Left hindlimb (tissue), 1 donor: ENCODE measurements at regions not wholly inside any gene's neighbourhood (a gene's known extent, or its start where the extent isn't known, plus 50 kb on each side); places are given as distances from the start of the nearest gene placed in this dataset.

Experiments
- DNase-seq: peaks from one replicate; pipeline ENCODE4 v3.0.0-alpha.2; 2018

- no peak for DNase-seq
Observed at GRCh38 chr2:53445383-53446070, 322.1 kb upstream of the CHAC2 start.

DNA sequence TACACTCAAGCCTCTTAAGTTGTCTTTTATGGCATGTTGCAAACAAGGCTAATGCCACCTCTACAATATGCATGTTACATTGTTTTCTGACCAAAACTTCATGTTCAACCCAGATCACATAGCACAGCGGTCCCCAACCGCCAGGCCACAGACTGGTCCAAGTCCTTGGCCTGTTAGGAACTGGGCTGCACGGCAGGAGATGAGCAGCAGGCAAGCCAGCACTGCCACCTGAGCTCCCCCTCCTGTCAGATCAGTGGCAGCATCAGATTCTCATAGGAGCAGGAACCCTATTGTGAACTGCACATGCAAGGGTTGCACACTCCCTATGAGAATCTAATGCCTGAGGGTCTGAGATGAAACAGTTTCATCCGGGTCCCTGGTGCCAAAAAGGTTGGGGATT, 324.8 kb upstream of the CHAC2 start:
- DNase-seq = no peak

DNA sequence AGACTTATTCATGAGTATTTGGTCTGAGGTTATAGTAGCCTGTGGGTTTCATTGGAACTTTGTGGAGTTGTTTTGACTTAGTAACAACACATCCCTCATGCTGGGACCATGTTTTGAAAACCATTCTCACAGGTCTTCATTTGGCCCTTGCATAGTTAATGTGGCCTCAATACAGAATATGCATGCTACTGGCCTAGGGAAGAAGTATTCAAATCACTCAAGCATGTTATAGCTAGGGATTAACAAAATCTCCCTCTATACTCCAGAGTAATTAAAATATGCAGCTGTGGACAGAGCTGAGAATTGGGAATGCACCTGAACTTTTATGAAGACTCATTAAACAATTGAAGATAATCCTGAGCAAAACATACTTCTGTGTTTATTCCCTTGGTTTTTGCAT, 325.5 kb upstream of the CHAC2 start:
- DNase-seq = no peak

DNA sequence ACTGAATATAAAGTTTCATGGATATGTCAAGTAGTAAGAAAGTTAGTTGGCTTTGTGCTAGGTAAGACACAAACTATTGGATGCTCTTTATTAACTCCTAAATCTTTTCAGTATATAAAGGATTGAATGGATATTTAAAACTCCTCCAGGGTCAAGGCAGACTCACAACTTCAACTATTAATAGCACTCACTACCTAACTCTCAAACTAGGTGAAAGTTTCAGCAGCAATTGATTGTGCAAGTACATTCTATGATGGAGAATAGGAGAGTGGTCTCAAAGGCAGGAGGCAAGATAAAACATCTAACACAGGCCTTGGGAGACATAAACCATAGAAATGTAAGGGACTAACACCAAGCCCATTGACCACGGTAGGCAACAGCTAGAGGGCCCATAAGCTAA, 328.9 kb upstream of the CHAC2 start:
- DNase-seq = no peak

DNA sequence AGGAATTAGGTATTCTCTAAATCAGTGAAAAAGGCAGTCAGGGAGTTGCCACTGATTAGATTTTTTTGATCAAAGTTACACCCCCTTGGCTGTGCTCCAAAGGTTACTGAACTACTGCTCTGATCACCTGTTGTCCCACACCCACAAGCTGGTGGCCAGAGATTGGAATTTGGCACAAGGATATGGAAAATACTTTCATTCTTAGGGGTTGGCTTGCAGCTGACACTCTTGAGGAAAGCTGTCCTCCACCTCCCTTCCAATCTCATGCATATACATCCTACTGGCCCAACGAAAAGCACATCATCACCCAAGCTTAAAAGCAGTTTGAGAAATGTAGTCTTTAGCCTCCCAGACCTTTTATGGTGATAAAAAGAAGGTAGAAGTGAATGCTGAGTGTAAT, 329.5 kb upstream of the CHAC2 start:
- DNase-seq = no peak

- no peak for DNase-seq
Observed at GRCh38 chr2:53437371-53437770, 330.2 kb upstream of the CHAC2 start.

- DNase-seq = no peak
Observed at GRCh38 chr2:53436882-53437281, 330.7 kb upstream of the CHAC2 start.

GRCh38 chr2:53435610-53436009, 332.0 kb upstream of the CHAC2 start:
- no peak for DNase-seq

DNA sequence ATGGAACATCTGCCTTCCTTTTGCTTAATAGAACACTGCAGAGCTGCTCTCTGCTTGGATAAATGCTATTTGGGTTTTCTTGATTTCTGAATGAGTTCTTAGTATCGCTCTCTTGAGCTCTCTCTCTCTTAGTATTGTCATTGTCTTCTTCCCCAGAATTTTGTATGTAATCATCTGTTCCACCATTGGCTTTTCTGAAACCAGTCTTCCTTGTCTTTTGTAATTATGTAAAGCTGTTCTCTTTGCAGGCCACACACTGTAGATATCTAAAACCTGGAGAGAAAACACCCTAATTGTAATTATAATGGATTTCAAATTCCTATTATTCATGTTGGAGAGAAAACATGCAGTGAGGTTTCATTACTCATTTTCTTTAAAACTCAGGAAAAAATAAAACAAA, 333.1 kb upstream of the CHAC2 start:
- no peak for DNase-seq

DNA sequence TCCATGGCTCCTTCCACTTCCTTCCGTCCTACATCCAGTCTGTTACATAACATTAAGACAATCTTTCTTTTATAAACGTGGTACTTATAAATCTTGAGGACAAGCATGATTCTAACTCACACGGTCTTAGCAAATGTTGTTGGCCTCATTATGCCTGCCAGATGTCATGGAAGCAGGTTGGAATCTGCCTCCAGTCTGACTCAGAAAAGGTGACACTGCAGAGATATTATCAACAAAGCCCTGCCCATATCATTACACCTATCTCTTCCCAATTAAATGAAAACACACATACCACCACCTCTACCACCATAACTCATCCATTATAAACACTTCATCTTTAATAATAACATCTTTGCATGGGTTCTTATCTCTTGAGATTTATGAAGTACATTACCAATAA, 334.7 kb upstream of the CHAC2 start:
- DNase-seq = no peak

DNA sequence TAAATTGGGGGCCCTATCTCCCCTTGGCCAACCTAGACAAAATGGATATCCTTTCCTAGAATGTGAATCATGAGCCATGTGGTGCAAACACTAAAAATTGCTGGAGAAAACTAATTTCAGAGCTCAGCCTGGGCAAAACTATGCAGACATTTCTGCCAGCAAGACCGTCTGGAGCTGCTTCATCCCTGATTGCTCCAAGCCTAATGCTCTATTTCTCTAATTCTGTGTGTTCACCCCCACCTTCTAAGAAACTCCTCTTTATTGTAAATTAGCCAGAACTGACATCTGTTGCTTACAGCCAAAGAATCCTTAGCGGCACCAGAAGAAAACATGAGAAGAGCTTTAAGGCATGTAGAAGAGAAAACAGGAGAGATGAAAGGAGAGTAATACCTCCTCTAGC, 337.7 kb upstream of the CHAC2 start:
- DNase-seq = no peak

DNA sequence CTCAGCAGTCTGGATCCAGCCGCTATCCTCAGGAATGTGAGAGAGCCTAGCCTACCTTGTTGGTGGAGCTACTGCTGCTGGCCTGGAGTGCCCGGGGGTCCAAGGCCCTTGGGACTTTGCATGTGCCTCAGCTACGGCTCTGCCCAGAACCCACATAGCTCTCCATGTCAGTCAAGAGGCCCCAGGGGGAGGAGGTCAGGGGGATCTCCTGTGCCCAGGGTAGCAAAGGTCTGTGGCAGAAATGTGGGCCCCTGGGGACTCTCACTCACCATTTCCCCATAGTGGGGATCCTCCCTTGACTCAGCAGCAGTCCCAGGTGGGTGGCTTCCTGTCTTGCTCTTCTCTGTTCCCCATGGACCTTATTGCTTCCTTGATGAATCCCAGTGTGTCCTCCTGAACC, 342.7 kb upstream of the CHAC2 start:
- no peak for DNase-seq

GRCh38 chr2:53423465-53423864, 344.1 kb upstream of the CHAC2 start:
- no peak for DNase-seq

DNA sequence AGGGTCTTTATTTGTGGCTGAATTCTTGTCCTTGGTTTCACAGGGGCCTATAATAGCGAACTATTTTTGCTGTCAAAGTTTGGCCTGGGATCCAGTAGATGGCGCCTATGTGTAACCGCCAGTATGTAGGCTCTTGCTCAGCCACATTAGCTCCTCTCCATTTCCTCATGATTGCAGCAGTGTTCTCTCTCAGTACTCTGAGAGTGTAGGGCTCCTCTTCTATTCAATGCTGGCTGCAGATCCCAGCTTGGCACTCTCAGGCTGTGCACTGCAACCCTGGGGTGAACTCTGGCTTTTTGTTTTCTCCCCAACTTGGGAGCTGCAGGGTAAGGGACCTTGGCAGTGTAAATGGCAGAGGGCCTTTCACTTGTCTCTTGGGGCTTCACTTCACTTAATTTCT, 344.6 kb upstream of the CHAC2 start:
- no peak for DNase-seq

GRCh38 chr2:53417385-53417784, 350.2 kb upstream of the CHAC2 start:
- DNase-seq = no peak

GRCh38 chr2:53407363-53408080, 360.1 kb upstream of the CHAC2 start:
- DNase-seq = no peak

GRCh38 chr2:53403792-53404413, 363.7 kb upstream of the CHAC2 start:
- no peak for DNase-seq

DNA sequence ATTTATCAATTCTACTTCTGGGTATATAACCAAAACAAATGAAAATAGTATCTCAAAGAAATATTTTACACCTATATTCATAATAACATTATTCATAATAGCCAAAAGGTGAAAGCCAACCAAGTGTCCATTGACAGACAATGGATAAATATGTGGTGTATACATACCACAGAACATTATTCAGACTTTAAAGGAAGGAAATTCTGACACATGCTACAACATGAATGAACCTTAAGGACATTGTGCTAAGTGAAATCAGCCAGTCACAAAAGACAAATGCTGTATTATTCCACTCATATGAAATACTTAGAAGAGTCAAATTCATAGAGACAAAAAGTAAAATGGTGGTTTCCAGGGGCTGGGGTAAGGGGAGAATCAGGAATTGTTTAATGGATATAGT, 370.5 kb upstream of the CHAC2 start:
- DNase-seq = no peak

GRCh38 chr2:53381271-53381670, 386.3 kb upstream of the CHAC2 start:
- DNase-seq = no peak

- no peak for DNase-seq
Observed at GRCh38 chr2:53379547-53379946, 388.1 kb upstream of the CHAC2 start.

GRCh38 chr2:53378791-53379190, 388.8 kb upstream of the CHAC2 start:
- DNase-seq = no peak

GRCh38 chr2:53373126-53373525, 394.5 kb upstream of the CHAC2 start:
- no peak for DNase-seq

DNA sequence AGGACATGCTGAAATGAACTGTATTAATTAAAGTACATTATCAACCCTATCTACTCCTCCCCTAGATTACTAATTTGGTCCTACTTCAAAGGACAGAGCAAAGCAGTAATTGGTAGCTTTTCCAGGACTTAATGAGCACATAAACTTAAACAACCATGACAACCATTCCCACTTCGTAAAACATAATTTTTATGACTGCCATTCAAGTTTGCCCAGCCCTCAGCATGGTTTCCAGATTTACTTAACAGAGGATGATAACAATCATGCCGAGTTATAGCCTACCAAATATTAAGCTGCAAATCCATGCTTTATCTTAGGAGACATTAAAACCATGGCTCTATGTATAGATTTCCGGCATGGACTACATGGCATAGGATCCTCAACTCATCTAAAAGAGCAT, 401.1 kb upstream of the CHAC2 start:
- no peak for DNase-seq

GRCh38 chr2:53362934-53363333, 404.7 kb upstream of the CHAC2 start:
- DNase-seq = no peak
